HEK293 (cell line): ENCODE measurements at regions not wholly inside any gene's neighbourhood (a gene's known extent, or its start where the extent isn't known, plus 50 kb on each side); places are given as distances from the start of the nearest gene placed in this dataset.

Source experiments
- CTCF ChIA-PET: fragments of 350-600 bp; formaldehyde crosslinking; extraction: SDS; loops from one replicate; lab custom pipeline; 2021; ENCODE audit warnings: antibody characterized with exemption; lab: Yijun Ruan, JAX
- POLR2A ChIA-PET: fragments of 300-600 bp; formaldehyde crosslinking; extraction: SDS; loops from one replicate; lab custom pipeline; 2020; ENCODE audit warnings: antibody characterized with exemption, inconsistent platforms; lab: Yijun Ruan, JAX
- H3K27ac ChIP-seq: fragments of 200-500 bp; sonication (Bioruptor generic); 2 replicates; pipeline ENCODE4 v1.5.1; 2014; ENCODE audit warnings: low read depth, low read length, control low read depth, inconsistent platforms; ENCODE audit errors: extremely low read depth
- H3K36me3 ChIP-seq, 2 experiments: fragments of 200-500 bp in 1 of 2; sonication (Bioruptor generic) in 1 of 2; 1 replicate in 1 of 2; 2 replicates in 1 of 2; pipeline ENCODE4 v1.5.1; 2014 to 2017; ENCODE audit warnings: inconsistent platforms in 2 of 2, low read length in 2 of 2; ENCODE audit not compliant: control insufficient read depth in 2 of 2, insufficient read depth in 1 of 2
- H3K4me1 ChIP-seq: fragments of 200-500 bp; sonication (Bioruptor generic); 2 replicates; pipeline ENCODE4 v1.5.1; 2014; ENCODE audit warnings: mild to moderate bottlenecking, low read length, inconsistent platforms; ENCODE audit not compliant: control insufficient read depth, insufficient read depth
- H3K4me3 ChIP-seq: 2 replicates; pipeline ENCODE4 v1.5.1; 2011; ENCODE audit warnings: low read depth, mild to moderate bottlenecking, control low read depth, low read length, moderate library complexity
- H3K9me3 ChIP-seq: fragments of 200-500 bp; sonication (Bioruptor generic); 2 replicates; pipeline ENCODE4 v1.5.1; 2014; ENCODE audit warnings: low read depth, low read length, inconsistent platforms; ENCODE audit not compliant: control insufficient read depth, insufficient read depth
- BCL11B ChIP-seq: fragments of 450-650 bp; formaldehyde crosslinking; IDR thresholded peaks from 2 replicates; pipeline ENCODE4 v1.5.1; 2016; ENCODE audit warnings: low read depth, missing biosample characterization, missing genetic modification characterization
- EGR2 ChIP-seq: fragments of 450-650 bp; formaldehyde crosslinking; IDR thresholded peaks from 2 replicates; pipeline ENCODE4 v1.5.1; 2016; ENCODE audit warnings: low read depth, missing biosample characterization, missing genetic modification characterization
- HOXD13 ChIP-seq: sonication (generic); formaldehyde crosslinking; IDR thresholded peaks from 2 replicates; pipeline ENCODE4 v1.8.0; 2022; ENCODE audit warnings: missing genetic modification reagents, borderline replicate concordance
- KLF16 ChIP-seq: fragments of 450-650 bp; formaldehyde crosslinking; IDR thresholded peaks from 2 replicates; pipeline ENCODE4 v1.5.1; 2017; ENCODE audit warnings: missing biosample characterization, missing genetic modification characterization
- KLF17 ChIP-seq: fragments of 450-650 bp; formaldehyde crosslinking; IDR thresholded peaks from 2 replicates; pipeline ENCODE4 v1.5.1; 2016; ENCODE audit warnings: missing biosample characterization, missing genetic modification characterization
- KLF9 ChIP-seq: fragments of 450-650 bp; formaldehyde crosslinking; IDR thresholded peaks from 2 replicates; pipeline ENCODE4 v1.5.1; 2016; ENCODE audit warnings: missing biosample characterization, missing genetic modification characterization, low read depth
- PBX3 ChIP-seq: sonication (generic); formaldehyde crosslinking; IDR thresholded peaks from 2 replicates; pipeline ENCODE4 v1.8.1; 2022; ENCODE audit warnings: mild to moderate bottlenecking, moderate library complexity, missing genetic modification reagents
- PRDM10 ChIP-seq: fragments of 450-650 bp; formaldehyde crosslinking; IDR thresholded peaks from 2 replicates; pipeline ENCODE4 v1.5.1; 2016; ENCODE audit warnings: missing biosample characterization, missing genetic modification characterization
- SP2 ChIP-seq: fragments of 450-650 bp; formaldehyde crosslinking; IDR thresholded peaks from 2 replicates; pipeline ENCODE4 v1.5.1; 2016; ENCODE audit warnings: missing biosample characterization, missing genetic modification characterization
- SP3 ChIP-seq: fragments of 450-650 bp; formaldehyde crosslinking; IDR thresholded peaks from 2 replicates; pipeline ENCODE4 v1.5.1; 2016; ENCODE audit warnings: missing biosample characterization, missing genetic modification characterization
- ZBTB21 ChIP-seq: fragments of 450-650 bp; formaldehyde crosslinking; IDR thresholded peaks from 2 replicates; pipeline ENCODE4 v1.5.1; 2017; ENCODE audit warnings: missing biosample characterization, missing genetic modification characterization
- ZBTB7A ChIP-seq: fragments of 450-650 bp; formaldehyde crosslinking; IDR thresholded peaks from 2 replicates; pipeline ENCODE4 v1.5.1; 2016; ENCODE audit warnings: low read depth, missing biosample characterization, missing genetic modification characterization
- ZFHX2 ChIP-seq: fragments of 450-650 bp; formaldehyde crosslinking; conservative IDR thresholded peaks from 2 replicates; pipeline ENCODE4 v1.5.1; 2016; ENCODE audit warnings: missing biosample characterization, missing genetic modification characterization
- ZFP3 ChIP-seq: fragments of 450-650 bp; formaldehyde crosslinking; IDR thresholded peaks from 2 replicates; pipeline ENCODE4 v1.5.1; 2016; ENCODE audit warnings: low read depth, missing biosample characterization, missing genetic modification characterization
- ZNF138 ChIP-seq: fragments of 450-650 bp; formaldehyde crosslinking; IDR thresholded peaks from 2 replicates; pipeline ENCODE4 v1.5.1; 2016; ENCODE audit warnings: missing biosample characterization, missing genetic modification characterization, borderline replicate concordance
- ZNF148 ChIP-seq: fragments of 450-650 bp; formaldehyde crosslinking; IDR thresholded peaks from 2 replicates; pipeline ENCODE4 v1.5.0; 2017; ENCODE audit warnings: missing biosample characterization, missing genetic modification characterization, borderline replicate concordance
- ZNF24 ChIP-seq: fragments of 450-650 bp; formaldehyde crosslinking; IDR thresholded peaks from 2 replicates; pipeline ENCODE4 v1.5.1; 2016; ENCODE audit warnings: missing biosample characterization, missing genetic modification characterization
- ZNF341 ChIP-seq: fragments of 450-650 bp; formaldehyde crosslinking; IDR thresholded peaks from 2 replicates; pipeline ENCODE4; 2016; ENCODE audit warnings: low read depth, missing biosample characterization, missing genetic modification characterization
- ZNF398 ChIP-seq: fragments of 450-650 bp; formaldehyde crosslinking; IDR thresholded peaks from 2 replicates; pipeline ENCODE4 v1.5.1; 2017; ENCODE audit warnings: missing biosample characterization, missing genetic modification characterization
- ZNF529 ChIP-seq: fragments of 450-650 bp; formaldehyde crosslinking; IDR thresholded peaks from 2 replicates; pipeline ENCODE4 v1.5.1; 2017; ENCODE audit warnings: missing genetic modification characterization, missing biosample characterization; ENCODE audit not compliant: insufficient replicate concordance
- ZNF624 ChIP-seq: fragments of 450-650 bp; formaldehyde crosslinking; IDR thresholded peaks from 2 replicates; pipeline ENCODE4 v1.5.1; 2017; ENCODE audit warnings: missing biosample characterization, missing genetic modification characterization
- ZNF660 ChIP-seq: fragments of 450-650 bp; IDR thresholded peaks from 2 replicates; pipeline ENCODE4 v1.5.1; 2018; ENCODE audit warnings: missing biosample characterization, mild to moderate bottlenecking, missing genetic modification characterization
- ZNF830 ChIP-seq: fragments of 450-650 bp; IDR thresholded peaks from 2 replicates; pipeline ENCODE4 v1.5.0; 2018; ENCODE audit warnings: missing biosample characterization, missing genetic modification characterization, low read depth, mild to moderate bottlenecking, moderate library complexity

GRCh38 chr14:87411370-87411769 lies 581.6 kb downstream of the GALC start:
- CTCF ChIA-PET = no interaction called here
- H3K27ac ChIP-seq = no peak overlapping the region
- no peaks in the 10 kb centered on the region for H3K9me3 ChIP-seq
- H3K4me3 ChIP-seq = no peak overlapping the region
- H3K4me1 ChIP-seq = no peaks in the 10 kb centered on the region
- no peak for TF ChIP-seq BCL11B (tag by site-specific recombination)
- no peak for TF ChIP-seq ZNF138 (tag by site-specific recombination)
- no peak for TF ChIP-seq EGR2
- TF ChIP-seq ZNF341 = no peak
- TF ChIP-seq ZFP3 = no peak
- TF ChIP-seq ZNF398 (tag by site-specific recombination) = no peak
- TF ChIP-seq ZNF24 = no peak
- no peak for TF ChIP-seq PBX3 (CRISPR knock-in tag)
- no peak for TF ChIP-seq KLF9 (tag by site-specific recombination)
- no peak for TF ChIP-seq KLF16 (tag by site-specific recombination)
- TF ChIP-seq ZNF529 (tag by site-specific recombination) = no peak
- TF ChIP-seq HOXD13 (CRISPR knock-in tag) = no peak
- no peak for TF ChIP-seq ZBTB7A (tag by site-specific recombination)
- TF ChIP-seq KLF17 = no peak
- POLR2A ChIA-PET = no interaction called here
- no peaks in the 10 kb centered on the region for H3K36me3 ChIP-seq

- ChIA-PET CTCF (no interaction called here), POLR2A (no interaction called here)
- no peak overlapping the region for H3K27ac ChIP-seq
- no peak overlapping the region for H3K4me3 ChIP-seq
- no peaks in the 10 kb centered on the region for H3K9me3 ChIP-seq
- H3K4me1 ChIP-seq = no peaks in the 10 kb centered on the region
- H3K36me3 ChIP-seq = no peaks in the 10 kb centered on the region
- TF ChIP-seq ZNF624 (no peak), ZBTB21 (tag by site-specific recombination) (no peak), SP2 (no peak), SP3 (no peak), KLF9 (tag by site-specific recombination) (no peak), ZFHX2 (tag by site-specific recombination) (no peak), ZNF660 (no peak), PRDM10 (tag by site-specific recombination) (no peak), ZNF830 (tag by site-specific recombination) (no peak), ZNF148 (tag by site-specific recombination) (no peak)
Observed at GRCh38 chr14:87409393-87409792, 583.6 kb downstream of the GALC start.
